ENCODE measurements at regions not wholly inside any gene's neighbourhood (a gene's known extent, or its start where the extent isn't known, plus 50 kb on each side); places are given as distances from the start of the nearest gene placed in this dataset.

DNA sequence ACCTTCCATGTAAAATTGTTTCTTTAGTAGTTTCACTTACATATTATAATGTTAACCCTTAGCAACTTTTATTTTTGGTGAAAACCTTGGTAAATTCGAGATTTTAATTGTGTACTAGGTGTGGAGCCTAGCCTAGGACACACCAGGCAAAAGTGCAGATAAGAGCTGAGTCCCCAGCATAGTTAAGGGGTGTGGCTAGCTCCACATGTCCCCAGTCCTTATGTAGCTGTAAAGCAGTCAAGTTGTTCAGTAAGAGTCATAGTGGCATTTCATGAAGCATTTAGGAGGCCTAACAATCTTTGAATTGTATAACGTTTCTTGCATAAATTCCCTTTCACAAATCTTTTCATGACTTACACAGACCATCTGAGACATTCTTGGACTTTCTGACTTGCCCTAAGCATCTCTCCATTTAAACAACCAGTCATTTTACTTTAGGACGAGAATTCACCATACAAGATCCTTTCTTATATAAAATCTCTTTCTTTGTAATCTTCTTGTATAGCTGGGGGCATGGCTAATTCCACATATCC, 53.8 kb upstream of the INHBA start:
- H3K9me3 ChIP-seq (ENCODE audit: low read depth, low read length): peaks cover 5% of the 10 kb centered on the region; the same call in 1 of the 2 replicates

GRCh38 chr7:41755096-41755495, 52.2 kb upstream of the INHBA start:
- no peak overlapping the region for H3K4me3 ChIP-seq
- no peak for DNase-seq (ENCODE audit: low read depth, low spot score)
- H3K36me3 ChIP-seq (ENCODE audit: insufficient read depth, low read length): no peaks in the 10 kb centered on the region
- H3K27ac ChIP-seq: no peak overlapping the region
- no peak for TF ChIP-seq FOXP2 (optimal IDR thresholded peaks at IDR 0.05; ENCODE audit: control extremely low read depth, extremely low read length, insufficient read depth)
- TF ChIP-seq EZH2 (IDR thresholded peaks at IDR 0.05): no peak
- no peak for TF ChIP-seq POLR2AphosphoS5 (IDR thresholded peaks at IDR 0.05; ENCODE audit: borderline replicate concordance, low read depth, low read length)
- H3K9ac ChIP-seq (ENCODE audit: insufficient read length): no peak overlapping the region
- peaks cover 5% of the 10 kb centered on the region; the same call in 1 of the 2 replicates for H3K9me3 ChIP-seq (ENCODE audit: low read depth, low read length)

More for the DNA sequence above, 53.8 kb upstream of the INHBA start:
- Histone ChIP-seq H3K36me3 (ENCODE audit: insufficient read depth, low read length) (no peaks in the 10 kb centered on the region), H3K4me3 (no peak overlapping the region), H3K9ac (ENCODE audit: insufficient read length) (no peak overlapping the region), H3K27ac (no peak overlapping the region)
- TF ChIP-seq EZH2 (IDR thresholded peaks at IDR 0.05) (no peak), POLR2AphosphoS5 (IDR thresholded peaks at IDR 0.05; ENCODE audit: borderline replicate concordance, low read depth, low read length) (no peak), FOXP2 (optimal IDR thresholded peaks at IDR 0.05; ENCODE audit: control extremely low read depth, extremely low read length, insufficient read depth) (no peak)
- DNase-seq (ENCODE audit: low read depth, low spot score): no peak

DNA sequence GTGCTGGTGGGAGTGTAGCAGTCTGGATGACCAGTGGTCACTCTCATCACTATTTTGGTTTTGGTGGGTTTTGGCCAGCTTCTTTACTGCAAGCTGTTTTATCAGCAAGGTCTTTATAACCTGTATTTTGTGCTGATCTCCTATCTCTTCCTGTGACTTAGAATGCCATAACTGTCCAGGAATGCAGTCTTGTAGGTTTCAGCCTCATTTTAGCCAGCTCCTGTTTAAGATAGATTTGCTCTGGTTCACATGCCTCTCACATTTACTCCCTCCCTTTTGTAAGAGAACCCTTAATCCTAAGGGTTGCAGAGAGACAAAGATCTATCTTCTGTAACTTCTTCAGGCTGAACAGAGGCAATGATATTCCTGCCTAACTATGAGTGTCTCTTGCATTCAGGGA, 51.2 kb upstream of the INHBA start:
- TF ChIP-seq POLR2AphosphoS5 (IDR thresholded peaks at IDR 0.05; ENCODE audit: borderline replicate concordance, low read depth, low read length): no peak
- TF ChIP-seq EZH2 (IDR thresholded peaks at IDR 0.05): no peak
- no peak for TF ChIP-seq FOXP2 (optimal IDR thresholded peaks at IDR 0.05; ENCODE audit: control extremely low read depth, extremely low read length, insufficient read depth)
- Histone ChIP-seq H3K27ac (no peak overlapping the region), H3K9ac (ENCODE audit: insufficient read length) (no peak overlapping the region), H3K36me3 (ENCODE audit: insufficient read depth, low read length) (no peaks in the 10 kb centered on the region), H3K9me3 (ENCODE audit: low read depth, low read length) (peaks cover 5% of the 10 kb centered on the region; the same call in 1 of the 2 replicates), H3K4me3 (no peak overlapping the region)
- DNase-seq (ENCODE audit: low read depth, low spot score): no peak

Data from SK-N-MC (cell line).